HCT116 (cell line): ENCODE measurements at regions not wholly inside any gene's neighbourhood (a gene's known extent, or its start where the extent isn't known, plus 50 kb on each side); places are given as distances from the start of the nearest gene placed in this dataset.

Experiments used
- ATAC-seq: fragments of 200-7000 bp; cut with Tn5 transposase; 2 replicates; pipeline ENCODE4 v1.9.1; 2020; ENCODE audit warnings: mild to moderate bottlenecking, moderate library complexity
- BruUV-seq: library from RNA; stranded (reverse); fragments of 400-500 nt; replicated peaks from 2 replicates; lab custom pipeline; 2021; lab: Mats Ljungman, UMichigan
- CTCF ChIA-PET: fragments of 300-600 bp; sonication (Branson Sonifier 250); formaldehyde crosslinking; loops from one replicate; lab custom pipeline; 2021; ENCODE audit warnings: antibody characterized with exemption; lab: Charles Lee
- POLR2A ChIA-PET: fragments of 300-600, 350-600 bp; sonication (Branson Sonifier 250); formaldehyde crosslinking; loops from one replicate; lab custom pipeline; 2021; ENCODE audit warnings: antibody characterized with exemption; lab: Charles Lee
- RAD21 ChIA-PET, 2 experiments: fragments of 300-600 bp; sonication (Branson Sonifier 250); formaldehyde crosslinking; loops; one replicate each; lab custom pipeline; 2023; ENCODE audit warnings: low total read pairs in 2 of 2; ENCODE audit not compliant: uncharacterized antibody in 2 of 2, unreplicated experiment in 2 of 2, low non-redundant PET in 1 of 2; lab: Charles Lee
- DNase-seq: peaks from one replicate; pipeline ENCODE4 v3.0.0-alpha.2; 2010; ENCODE audit warnings: low read depth, low spot score
- H2AFZ ChIP-seq: fragments of 200-600 bp; shearing (Covaris generic), sonication (generic); 2 replicates; pipeline ENCODE4 v1.6.1; 2017; ENCODE audit warnings: low read depth, mixed run types, mixed read lengths, antibody characterized with exemption, low read length; ENCODE audit not compliant: poor library complexity, severe bottlenecking
- H3K27ac ChIP-seq: 2 replicates; pipeline ENCODE4 v1.5.1; 2012; ENCODE audit warnings: low read depth, low read length
- H3K27me3 ChIP-seq: fragments of 200-600 bp; sonication (generic); 2 replicates; pipeline ENCODE4 v1.6.1; 2016; ENCODE audit warnings: mixed run types, low read length, mixed read lengths; ENCODE audit not compliant: insufficient read depth
- H3K36me3 ChIP-seq, 2 experiments: fragments of 200-500 bp in 1 of 2; fragments of 200-600 bp in 1 of 2; sonication (Bioruptor generic) in 1 of 2; sonication (generic) in 1 of 2; 2 replicates each; pipeline versions ENCODE4 v1.5.1 to v1.6.1; 2014 to 2016; ENCODE audit warnings: low read length in 2 of 2, inconsistent platforms in 1 of 2, mixed read lengths in 1 of 2, mixed run types in 1 of 2; ENCODE audit not compliant: insufficient read depth in 2 of 2, control insufficient read depth in 1 of 2
- H3K4me1 ChIP-seq, 2 experiments: fragments of 200-600 bp in 1 of 2; sonication (generic) in 1 of 2; 2 replicates each; pipeline versions ENCODE4 v1.5.1 to v1.6.1; 2012 to 2017; ENCODE audit warnings: low read length in 2 of 2, inconsistent platforms in 1 of 2, mild to moderate bottlenecking in 1 of 2, mixed read lengths in 1 of 2, mixed run types in 1 of 2, moderate library complexity in 1 of 2; ENCODE audit not compliant: insufficient read depth in 2 of 2, control insufficient read depth in 1 of 2
- H3K4me2 ChIP-seq: fragments of 200-600 bp; sonication (generic); 2 replicates; pipeline ENCODE4 v1.6.1; 2017; ENCODE audit warnings: mixed run types, low read length, mixed read lengths
- H3K4me3 ChIP-seq, 2 experiments: fragments of 200-600 bp in 1 of 2; sonication (generic) in 1 of 2; replicated peaks in 1 of 2; 2 replicates each; pipeline ENCODE4 v1.5.1; 2011 to 2016; ENCODE audit warnings: low read length in 2 of 2, control low read depth in 1 of 2, low read depth in 1 of 2, mild to moderate bottlenecking in 1 of 2, mixed read lengths in 1 of 2, mixed run types in 1 of 2
- H3K79me2 ChIP-seq: fragments of 200-600 bp; sonication (generic); 2 replicates; pipeline ENCODE4 v1.6.1; 2017; ENCODE audit warnings: mild to moderate bottlenecking, mixed run types, low read length, moderate library complexity, mixed read lengths; ENCODE audit not compliant: insufficient read depth
- H3K9ac ChIP-seq: fragments of 200-600 bp; sonication (generic); 2 replicates; pipeline ENCODE4 v1.6.1; 2016; ENCODE audit warnings: low read length, mixed read lengths
- H3K9me2 ChIP-seq: fragments of 200-600 bp; sonication (generic), shearing (Covaris generic); 2 replicates; pipeline ENCODE4 v1.6.1; 2017; ENCODE audit warnings: mixed run types, mild to moderate bottlenecking, moderate library complexity; ENCODE audit not compliant: insufficient read depth
- H3K9me3 ChIP-seq, 2 experiments: fragments of 200-500 bp in 1 of 2; fragments of 200-600 bp in 1 of 2; sonication (Bioruptor generic) in 1 of 2; sonication (generic) in 1 of 2; 2 replicates each; pipeline ENCODE4 v1.6.1; 2014 to 2017; ENCODE audit warnings: low read length in 2 of 2, mixed read lengths in 2 of 2, inconsistent platforms in 1 of 2, low read depth in 1 of 2, mild to moderate bottlenecking in 1 of 2, mixed run types in 1 of 2, moderate library complexity in 1 of 2; ENCODE audit not compliant: control insufficient read depth in 1 of 2, insufficient read depth in 1 of 2
- H4K20me1 ChIP-seq: fragments of 200-600 bp; sonication (generic), shearing (Covaris generic); 2 replicates; pipeline ENCODE4 v1.6.1; 2017; ENCODE audit warnings: mixed run types, mild to moderate bottlenecking, moderate library complexity; ENCODE audit not compliant: insufficient read depth
- CBX3 ChIP-seq: IDR thresholded peaks from 2 replicates; pipeline ENCODE4 v1.6.1; 2012; ENCODE audit warnings: low read depth
- EGR1 ChIP-seq: IDR thresholded peaks from 2 replicates; pipeline ENCODE4 v1.6.1; 2012; ENCODE audit warnings: low read depth
- ELF1 ChIP-seq: IDR thresholded peaks from 2 replicates; pipeline ENCODE4 v1.6.1; 2012; ENCODE audit warnings: low read depth, borderline replicate concordance
- EZH2 ChIP-seq: fragments of 200-600 bp; sonication (generic); IDR thresholded peaks from 2 replicates; pipeline ENCODE4 v1.6.1; 2017; ENCODE audit warnings: antibody characterized with exemption, mixed run types
- EZH2phosphoT487 ChIP-seq: fragments of 200-600 bp; IDR thresholded peaks from 2 replicates; pipeline ENCODE4 v1.6.1; 2018; ENCODE audit warnings: antibody characterized with exemption, borderline replicate concordance
- FOSL1 ChIP-seq: IDR thresholded peaks from 2 replicates; pipeline ENCODE4 v1.6.1; 2012; ENCODE audit warnings: low read depth
- JUND ChIP-seq: IDR thresholded peaks from 2 replicates; pipeline ENCODE4 v1.6.1; 2012
- POLR2A ChIP-seq: IDR thresholded peaks from 2 replicates; pipeline ENCODE4 v1.7.0; 2011; ENCODE audit warnings: borderline replicate concordance; ENCODE audit not compliant: insufficient read depth, insufficient read length; ENCODE audit errors: extremely low read depth
- POLR2AphosphoS5 ChIP-seq: IDR thresholded peaks from 2 replicates; pipeline ENCODE4 v1.6.1; 2011; ENCODE audit warnings: mild to moderate bottlenecking, low read depth, low read length, moderate library complexity
- RAD21 ChIP-seq: IDR thresholded peaks from 2 replicates; pipeline ENCODE4 v1.6.1; 2012; ENCODE audit warnings: low read depth, mild to moderate bottlenecking
- SIN3A ChIP-seq: IDR thresholded peaks from 2 replicates; pipeline ENCODE4 v1.6.1; 2012; ENCODE audit warnings: low read depth
- TCF7L2 ChIP-seq: IDR thresholded peaks from 2 replicates; pipeline ENCODE4 v1.7.0; 2011; ENCODE audit warnings: borderline replicate concordance, inconsistent platforms; ENCODE audit not compliant: insufficient read depth, insufficient read length; ENCODE audit errors: extremely low read depth
- ZFX ChIP-seq: fragments of 450-650 bp; IDR thresholded peaks from 2 replicates; pipeline ENCODE4 v1.6.1; 2017
- intact Hi-C: fragments of 100-400 bp; cut with micrococcal nuclease; formaldehyde crosslinking; loops from 2 replicates; pipeline ENCODE4 v1.10.0; 2022
- TF ChIP-seq, protein P1 (sequence below), 3 experiments: fragments of 200-600 bp in 1 of 3; sonication (generic) in 1 of 3; IDR thresholded peaks in 2 of 3; conservative IDR thresholded peaks in 1 of 3; 2 replicates each; pipeline ENCODE4 v1.5.1; 2012 to 2017; ENCODE audit warnings: low read depth in 2 of 3, low read length in 2 of 3, antibody characterized with exemption in 1 of 3, borderline replicate concordance in 1 of 3, control low read depth in 1 of 3, mild to moderate bottlenecking in 1 of 3, mixed read lengths in 1 of 3, mixed run types in 1 of 3, moderate library complexity in 1 of 3; ENCODE audit not compliant: insufficient read depth in 1 of 3
- TF ChIP-seq, protein P2 (sequence below): IDR thresholded peaks from 2 replicates; pipeline ENCODE4 v1.6.1; 2012

DNA sequence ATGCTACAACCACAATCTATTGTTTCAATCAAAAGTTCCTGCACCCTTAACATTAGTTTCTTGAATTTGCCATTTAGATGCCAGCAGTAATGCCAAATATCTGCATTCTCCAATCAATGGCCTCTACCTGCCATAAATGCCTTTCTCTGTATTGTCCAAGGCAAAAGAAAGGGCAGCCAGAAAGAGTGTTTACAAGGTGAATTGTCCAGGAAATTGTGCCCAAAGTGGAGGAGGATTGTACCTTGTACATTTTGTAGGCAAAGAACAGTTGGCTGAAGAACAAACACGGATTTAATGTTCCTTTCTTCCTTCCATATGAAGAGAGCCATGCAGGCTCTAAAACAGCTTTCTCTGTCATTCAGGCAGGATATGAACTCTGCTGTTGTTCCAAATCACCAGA, 181.5 kb downstream of the GUCY2F start:
- no peaks in the 10 kb centered on the region for H3K36me3 ChIP-seq
- H3K4me2 ChIP-seq: no peak overlapping the region
- no peak overlapping the region for H2AFZ ChIP-seq
- CTCF ChIA-PET: no interaction called here
- no peaks in the 10 kb centered on the region for H3K9me3 ChIP-seq
- TF ChIP-seq ZFX (no peak), POLR2AphosphoS5 (no peak), RAD21 (no peak), EZH2phosphoT487 (no peak), ELF1 (no peak), JUND (no peak)
- TF ChIP-seq, protein P1, sequence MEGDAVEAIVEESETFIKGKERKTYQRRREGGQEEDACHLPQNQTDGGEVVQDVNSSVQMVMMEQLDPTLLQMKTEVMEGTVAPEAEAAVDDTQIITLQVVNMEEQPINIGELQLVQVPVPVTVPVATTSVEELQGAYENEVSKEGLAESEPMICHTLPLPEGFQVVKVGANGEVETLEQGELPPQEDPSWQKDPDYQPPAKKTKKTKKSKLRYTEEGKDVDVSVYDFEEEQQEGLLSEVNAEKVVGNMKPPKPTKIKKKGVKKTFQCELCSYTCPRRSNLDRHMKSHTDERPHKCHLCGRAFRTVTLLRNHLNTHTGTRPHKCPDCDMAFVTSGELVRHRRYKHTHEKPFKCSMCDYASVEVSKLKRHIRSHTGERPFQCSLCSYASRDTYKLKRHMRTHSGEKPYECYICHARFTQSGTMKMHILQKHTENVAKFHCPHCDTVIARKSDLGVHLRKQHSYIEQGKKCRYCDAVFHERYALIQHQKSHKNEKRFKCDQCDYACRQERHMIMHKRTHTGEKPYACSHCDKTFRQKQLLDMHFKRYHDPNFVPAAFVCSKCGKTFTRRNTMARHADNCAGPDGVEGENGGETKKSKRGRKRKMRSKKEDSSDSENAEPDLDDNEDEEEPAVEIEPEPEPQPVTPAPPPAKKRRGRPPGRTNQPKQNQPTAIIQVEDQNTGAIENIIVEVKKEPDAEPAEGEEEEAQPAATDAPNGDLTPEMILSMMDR (IDR thresholded peaks at IDR 0.05 in 2 of 3, conservative IDR thresholded peaks at IDR 0.05 in 1 of 3; ENCODE audit: borderline replicate concordance in 1 of 3, insufficient read depth in 1 of 3, low read depth in 2 of 3, low read length in 2 of 3): no peak
- TF ChIP-seq, all 23 proteins: peak for 0
- H3K79me2 ChIP-seq: no peaks in the 10 kb centered on the region
- BruUV-seq: no TSS peak
- intact Hi-C loops: no loop called here
- no peaks in the 10 kb centered on the region for H3K9me2 ChIP-seq
- H4K20me1 ChIP-seq: no peaks in the 10 kb centered on the region
- no peak for ATAC-seq
- H3K27ac ChIP-seq: no peak overlapping the region
- no peak overlapping the region for H3K4me3 ChIP-seq
- no peak overlapping the region for H3K9ac ChIP-seq
- RAD21 ChIA-PET: no interaction called here
- H3K4me1 ChIP-seq: no peaks in the 10 kb centered on the region
- H3K27me3 ChIP-seq: no peaks in the 10 kb centered on the region
- no peak for DNase-seq
- POLR2A ChIA-PET: no interaction called here

DNA sequence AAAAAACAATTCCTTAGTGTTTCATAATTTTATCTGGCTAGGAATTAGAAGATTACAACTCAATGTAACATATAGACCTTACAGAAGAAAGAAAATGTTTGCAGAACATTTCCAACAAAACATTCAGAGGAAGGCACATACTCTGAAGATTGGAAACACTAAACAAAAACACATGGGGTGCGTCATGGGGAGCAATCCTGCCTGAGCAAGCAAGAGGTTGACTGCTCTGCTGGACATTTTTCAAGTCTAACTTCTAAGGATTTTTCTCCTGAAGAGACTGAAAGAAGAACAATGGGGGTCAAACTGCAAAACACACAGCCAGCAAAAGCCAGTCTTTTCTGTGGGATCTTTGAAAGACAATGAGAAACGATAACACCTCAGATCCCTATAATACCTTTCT, 182.8 kb downstream of the GUCY2F start:
- no peak for ATAC-seq
- RAD21 ChIA-PET: no interaction called here
- TF ChIP-seq ELF1 (no peak), POLR2A (no peak), POLR2AphosphoS5 (no peak), TCF7L2 (no peak), RAD21 (no peak), EZH2 (no peak), ZFX (no peak), CBX3 (no peak), SIN3A (no peak), JUND (no peak), EZH2phosphoT487 (no peak), EGR1 (no peak), FOSL1 (no peak)
- TF ChIP-seq, protein P1 (IDR thresholded peaks at IDR 0.05 in 2 of 3, conservative IDR thresholded peaks at IDR 0.05 in 1 of 3; ENCODE audit: borderline replicate concordance in 1 of 3, insufficient read depth in 1 of 3, low read depth in 2 of 3, low read length in 2 of 3): no peak
- TF ChIP-seq, protein P2, sequence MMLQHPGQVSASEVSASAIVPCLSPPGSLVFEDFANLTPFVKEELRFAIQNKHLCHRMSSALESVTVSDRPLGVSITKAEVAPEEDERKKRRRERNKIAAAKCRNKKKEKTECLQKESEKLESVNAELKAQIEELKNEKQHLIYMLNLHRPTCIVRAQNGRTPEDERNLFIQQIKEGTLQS: no peak

More for the DNA sequence above, 182.8 kb downstream of the GUCY2F start:
- intact Hi-C loops: no loop called here
- no peaks in the 10 kb centered on the region for H4K20me1 ChIP-seq
- CTCF ChIA-PET: no interaction called here
- H3K27me3 ChIP-seq: no peaks in the 10 kb centered on the region
- no peaks in the 10 kb centered on the region for H3K79me2 ChIP-seq
- no peaks in the 10 kb centered on the region for H3K9me2 ChIP-seq
- H3K9me3 ChIP-seq: no peaks in the 10 kb centered on the region
- no peak overlapping the region for H3K4me3 ChIP-seq
- 0 out of 4 replicates have a peak, but pooled peaks cover 0 to 4% of the 10 kb centered on the region in 2 experiments for H3K4me1 ChIP-seq
- H3K27ac ChIP-seq: no peak overlapping the region
- no peak overlapping the region for H2AFZ ChIP-seq
- BruUV-seq: no TSS peak
- no peaks in the 10 kb centered on the region for H3K36me3 ChIP-seq
- no peak overlapping the region for H3K4me2 ChIP-seq
- POLR2A ChIA-PET: no interaction called here
- no peak overlapping the region for H3K9ac ChIP-seq
- DNase-seq: no peak
